ENCODE measurements at regions not wholly inside any gene's neighbourhood (a gene's known extent, or its start where the extent isn't known, plus 50 kb on each side); places are given as distances from the start of the nearest gene placed in this dataset.
"Not testable (repeated sequence)": the region's sequence is repeated elsewhere in the genome, so short reads cannot be mapped to it uniquely, and the experiment has no call there.

GRCh38 chr4:31392923-31393322 lies 672.8 kb downstream of the PCDH7 start:
- DNase-seq, result no peak

- DNase-seq, result no peak
Measured at GRCh38 chr4:31408121-31408520, 688.0 kb downstream of the PCDH7 start.

GRCh38 chr4:31411565-31411964 lies 691.4 kb downstream of the PCDH7 start:
- DNase-seq, result no peak

GRCh38 chr4:31415629-31416028 lies 695.5 kb downstream of the PCDH7 start:
- no peak for DNase-seq

GRCh38 chr4:31416498-31416897 lies 696.3 kb downstream of the PCDH7 start:
- peak; percentile 43 for DNase-seq

- no peak for DNase-seq
Measured at GRCh38 chr4:31417040-31417439, 696.9 kb downstream of the PCDH7 start.

- DNase-seq, result no peak
Measured at GRCh38 chr4:31422006-31422405, 701.8 kb downstream of the PCDH7 start.

GRCh38 chr4:31427691-31428090 lies 707.5 kb downstream of the PCDH7 start:
- DNase-seq, result no peak

GRCh38 chr4:31442236-31442635 lies 722.1 kb downstream of the PCDH7 start:
- DNase-seq, result no peak

- DNase-seq, result no peak
Measured at GRCh38 chr4:31445526-31445925, 725.4 kb downstream of the PCDH7 start.

- no peak for DNase-seq
Measured at GRCh38 chr4:31455612-31456011, 735.4 kb downstream of the PCDH7 start.

GRCh38 chr4:31458813-31459212 lies 738.6 kb downstream of the PCDH7 start:
- DNase-seq, result peak; percentile 16

GRCh38 chr4:31461421-31461820 lies 741.3 kb downstream of the PCDH7 start:
- DNase-seq, result no peak

GRCh38 chr4:31467781-31468180 lies 747.6 kb downstream of the PCDH7 start:
- no peak for DNase-seq

GRCh38 chr4:31474221-31474620 lies 754.1 kb downstream of the PCDH7 start:
- DNase-seq, result no peak

- DNase-seq, result no peak
Measured at GRCh38 chr4:31482691-31483090, 762.5 kb downstream of the PCDH7 start.

GRCh38 chr4:31499216-31499615 lies 779.0 kb downstream of the PCDH7 start:
- DNase-seq, result not testable (repeated sequence)

GRCh38 chr4:31516520-31516919 lies 796.4 kb downstream of the PCDH7 start:
- no peak for DNase-seq

GRCh38 chr4:31518796-31519250 lies 798.7 kb downstream of the PCDH7 start:
- no peak for DNase-seq

- no peak for DNase-seq
Measured at GRCh38 chr4:31530555-31530954, 810.4 kb downstream of the PCDH7 start.

GRCh38 chr4:31538877-31539276 lies 818.7 kb downstream of the PCDH7 start:
- no peak for DNase-seq

- DNase-seq, result no peak
Measured at GRCh38 chr4:31539284-31540069, 819.3 kb downstream of the PCDH7 start.

GRCh38 chr4:31545330-31545729 lies 825.2 kb downstream of the PCDH7 start:
- no peak for DNase-seq

GRCh38 chr4:31545755-31546154 lies 825.6 kb downstream of the PCDH7 start:
- DNase-seq, result no peak

GRCh38 chr4:31548021-31548420 lies 827.9 kb downstream of the PCDH7 start:
- no peak for DNase-seq
